CD4-positive, alpha-beta T cell treated with Interleukin-21 for 1 hour (primary cell): ENCODE measurements at regions not wholly inside any gene's neighbourhood (a gene's known extent, or its start where the extent isn't known, plus 50 kb on each side); places are given as distances from the start of the nearest gene placed in this dataset.
"Not testable (repeated sequence)": the region's sequence is repeated elsewhere in the genome, so short reads cannot be mapped to it uniquely, and the experiment has no call there.

Source experiments
- DNase-seq: peaks from one replicate; pipeline ENCODE4 v3.0.0-alpha.2; 2020

DNA sequence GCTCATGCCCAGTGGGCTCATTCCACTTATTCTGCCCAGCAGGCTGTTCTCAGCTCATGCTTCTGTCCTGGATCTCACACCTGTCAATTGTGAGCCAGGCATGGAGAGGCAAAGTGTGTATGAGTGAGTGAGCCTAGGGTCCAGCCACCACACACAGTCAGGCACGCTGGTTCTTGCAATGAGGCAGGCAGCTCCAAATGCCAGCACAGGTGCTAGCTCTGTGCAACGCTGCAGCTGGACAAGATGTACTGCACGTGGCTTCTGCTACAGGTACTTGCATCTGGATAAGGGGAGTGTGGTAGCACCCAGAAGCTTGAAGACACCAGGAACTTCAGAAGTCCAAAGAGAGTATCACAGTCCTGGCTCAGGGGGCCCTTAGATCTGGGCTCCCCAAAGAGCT, 1249.4 kb upstream of the IGFBP7 start:
- DNase-seq = no peak

DNA sequence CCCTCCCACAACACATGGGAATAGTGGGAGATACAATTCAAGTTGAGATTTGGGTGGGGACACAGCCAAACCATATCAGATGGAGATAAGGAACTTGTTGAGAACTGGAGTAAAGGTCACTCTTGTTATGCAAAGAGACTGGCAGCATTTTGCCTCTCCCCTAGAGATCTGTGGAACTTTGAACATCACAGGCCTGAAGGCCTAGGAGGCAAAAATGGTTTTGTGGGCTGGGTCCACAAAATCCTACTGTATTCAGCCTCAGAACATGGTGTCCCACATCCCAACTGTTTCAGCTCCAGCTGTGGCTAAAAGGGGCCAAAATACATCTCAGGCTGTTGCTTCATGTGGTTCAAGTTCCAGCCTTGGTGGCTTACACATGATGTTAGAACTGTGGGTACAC, 1247.8 kb upstream of the IGFBP7 start:
- DNase-seq = no peak

DNA sequence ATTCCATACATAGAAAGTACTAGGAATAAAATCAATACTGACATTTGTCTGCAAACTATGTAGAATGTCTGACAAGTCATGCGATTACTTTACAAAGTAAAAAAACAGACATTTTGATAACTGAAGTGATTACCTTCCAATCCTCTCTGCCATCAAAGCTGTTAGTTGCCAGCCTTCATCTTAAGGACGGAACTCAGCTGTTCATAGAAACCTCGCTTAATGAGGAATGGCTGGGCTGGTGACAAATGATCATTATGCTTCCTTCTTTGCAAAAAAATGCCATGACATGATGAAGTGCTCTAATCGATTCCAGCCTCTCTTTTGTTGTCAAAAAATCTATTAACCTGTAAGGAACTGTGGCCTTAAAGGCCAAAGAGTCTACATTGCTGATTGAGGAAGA, 1214.9 kb upstream of the IGFBP7 start:
- no peak for DNase-seq

DNA sequence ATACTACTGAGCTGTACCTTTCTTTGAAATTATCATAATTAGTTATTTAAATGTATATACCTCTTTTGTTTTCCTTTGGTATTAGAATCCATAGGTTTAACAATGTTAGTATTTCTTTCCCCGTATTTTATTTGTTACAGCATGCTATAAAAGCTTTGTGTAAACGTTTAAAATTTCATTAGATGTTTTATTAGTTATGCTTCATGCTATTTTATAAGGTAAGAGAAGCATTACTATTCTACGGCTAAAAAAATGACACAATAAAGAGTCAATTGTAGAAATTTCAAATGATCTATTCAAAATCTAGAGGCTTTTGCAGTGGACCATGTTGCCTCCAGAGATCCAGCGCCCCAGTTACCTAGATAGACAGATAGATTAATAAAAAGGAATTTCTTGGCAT, 1203.3 kb upstream of the IGFBP7 start:
- DNase-seq = no peak

DNA sequence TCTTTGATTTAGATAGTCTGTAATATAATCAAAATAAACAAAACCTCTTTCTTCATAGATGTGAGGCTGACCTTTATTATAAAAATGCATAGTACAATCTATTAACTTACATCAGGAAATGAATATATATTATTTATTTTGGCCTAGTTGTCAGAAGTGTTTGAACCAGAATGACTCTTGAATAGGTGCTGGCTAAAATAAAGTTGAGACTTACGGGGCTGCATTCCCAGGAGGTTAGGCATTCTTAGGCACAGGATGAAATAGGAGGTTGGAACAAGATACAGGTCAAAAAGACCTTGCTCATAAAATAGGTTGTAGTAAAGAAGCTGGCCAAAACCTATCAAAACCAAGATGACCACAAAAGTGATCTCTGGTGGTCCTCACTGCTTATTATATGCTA, 1193.3 kb upstream of the IGFBP7 start:
- DNase-seq = no peak

DNA sequence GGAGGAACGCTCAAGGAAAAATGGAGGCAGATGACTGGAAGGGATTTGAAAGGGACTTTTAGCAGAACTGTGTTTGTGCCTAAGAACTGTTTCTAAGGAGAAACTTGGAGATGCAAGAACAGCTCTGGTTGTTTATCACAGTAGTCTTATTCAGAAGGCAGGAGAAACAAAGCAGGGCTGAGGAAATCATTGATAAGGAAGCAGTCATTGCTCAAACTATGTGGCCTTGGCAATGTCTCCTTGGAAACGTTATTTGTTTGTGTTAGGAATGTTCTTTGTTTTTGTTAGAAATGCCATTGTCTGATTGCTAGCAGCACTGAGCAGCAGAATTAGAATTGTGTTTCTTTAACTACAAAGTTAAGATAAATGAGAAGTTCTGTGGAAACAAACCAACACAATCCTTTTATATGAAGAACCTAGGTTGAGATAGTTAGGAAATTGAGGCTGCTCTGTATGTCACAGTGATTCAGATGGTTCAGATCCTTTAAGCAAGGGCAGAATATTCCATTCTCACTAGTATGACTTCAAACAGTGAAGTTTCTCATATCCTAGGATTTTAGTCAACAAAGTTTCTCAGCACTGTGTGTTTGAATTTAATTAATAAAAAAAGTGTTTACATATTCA, 1191.3 kb upstream of the IGFBP7 start:
- DNase-seq = no peak

DNA sequence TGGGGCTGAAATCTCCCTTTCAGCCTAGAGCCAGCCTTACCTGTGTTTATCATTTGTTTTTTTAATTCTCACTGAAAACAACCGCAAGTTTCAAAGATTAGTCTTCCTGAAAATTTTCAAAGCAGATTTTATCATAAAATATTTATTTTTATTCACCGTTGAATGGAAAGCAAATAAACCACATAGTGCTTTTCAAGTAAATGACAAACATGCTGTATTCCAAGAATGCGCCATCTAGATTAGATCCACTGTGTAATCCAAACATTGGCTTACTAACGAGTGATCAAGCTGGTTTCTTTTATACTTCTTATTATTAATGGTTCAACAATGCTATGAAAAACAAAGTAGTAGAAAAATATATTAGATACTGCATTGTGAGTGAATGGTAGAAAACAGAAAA, 1176.2 kb upstream of the IGFBP7 start:
- DNase-seq = no peak

DNA sequence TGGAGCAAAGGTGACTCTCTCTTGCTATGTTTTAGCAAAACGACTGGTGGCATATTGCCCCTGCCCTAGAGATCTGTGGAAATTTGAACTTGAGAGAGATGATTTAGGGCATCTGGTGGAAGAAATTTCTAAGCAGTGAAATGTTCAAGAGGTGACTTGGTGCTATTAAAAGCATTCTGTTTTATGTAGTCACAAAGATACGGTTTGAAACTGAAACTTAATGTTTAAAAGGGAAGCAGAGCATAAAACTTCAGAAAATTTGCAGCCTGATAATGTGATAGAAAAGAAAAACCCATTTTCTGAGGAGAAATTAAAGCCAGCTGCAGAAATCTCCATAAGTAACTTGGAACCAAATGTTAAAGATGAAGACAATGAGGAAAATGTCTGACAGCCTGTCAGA, 1170.7 kb upstream of the IGFBP7 start:
- not testable (repeated sequence) for DNase-seq

DNA sequence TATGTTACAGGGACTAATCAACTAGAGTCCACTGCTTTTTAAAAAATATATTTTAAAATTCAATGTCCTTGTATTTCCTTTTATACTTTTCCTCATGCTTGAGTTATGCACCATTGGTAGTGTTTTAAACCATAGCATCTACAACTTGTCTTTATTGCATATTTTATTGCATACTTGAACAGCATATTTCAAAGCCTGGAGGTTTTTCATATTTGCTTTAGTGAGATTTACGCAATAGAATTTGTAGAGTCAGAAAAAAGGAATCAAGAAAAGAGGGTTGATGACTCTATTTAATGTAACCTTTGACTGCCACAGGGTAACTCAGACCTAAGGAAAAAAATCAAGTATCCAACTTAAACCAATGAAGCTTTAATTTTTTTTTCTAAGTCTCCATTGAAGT, 1165.7 kb upstream of the IGFBP7 start:
- DNase-seq = no peak

DNA sequence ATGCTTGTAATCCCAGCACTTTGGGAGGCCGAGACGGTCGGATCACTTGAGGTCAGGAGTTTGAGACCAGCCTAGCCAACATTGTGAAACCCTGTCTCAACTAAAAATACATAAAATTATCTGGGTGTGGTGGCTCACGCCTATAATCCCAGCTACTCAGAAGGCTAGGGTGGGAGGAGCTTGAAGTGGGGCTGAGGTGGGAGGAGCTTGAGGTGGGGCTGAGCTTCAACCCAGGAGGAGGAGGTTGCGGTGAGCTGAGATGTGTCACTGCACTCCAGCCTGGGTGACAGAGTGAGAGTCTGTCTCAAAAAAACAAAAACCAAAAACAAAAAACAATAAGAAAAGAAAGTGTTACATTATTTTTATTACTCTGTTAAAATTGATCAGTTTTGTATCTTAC, 1164.4 kb upstream of the IGFBP7 start:
- no peak for DNase-seq

DNA sequence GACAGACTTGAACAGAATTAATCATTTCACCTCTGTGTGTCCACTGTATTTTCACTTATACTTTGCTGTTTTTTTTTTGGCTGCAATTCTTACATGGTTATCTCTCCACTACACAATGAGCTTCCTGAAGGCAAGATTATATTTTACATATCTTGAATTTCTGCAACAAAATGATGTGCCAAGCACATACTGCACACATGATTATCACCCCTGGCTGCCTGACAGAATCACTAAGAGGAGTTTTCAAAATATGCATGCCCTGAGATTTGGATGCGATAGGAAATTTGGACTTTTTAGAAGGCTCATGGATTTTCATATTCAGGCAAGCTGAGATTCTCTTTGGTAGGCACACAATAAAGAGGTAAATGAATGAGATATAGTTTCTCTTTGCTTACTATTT, 1162.1 kb upstream of the IGFBP7 start:
- DNase-seq = no peak

DNA sequence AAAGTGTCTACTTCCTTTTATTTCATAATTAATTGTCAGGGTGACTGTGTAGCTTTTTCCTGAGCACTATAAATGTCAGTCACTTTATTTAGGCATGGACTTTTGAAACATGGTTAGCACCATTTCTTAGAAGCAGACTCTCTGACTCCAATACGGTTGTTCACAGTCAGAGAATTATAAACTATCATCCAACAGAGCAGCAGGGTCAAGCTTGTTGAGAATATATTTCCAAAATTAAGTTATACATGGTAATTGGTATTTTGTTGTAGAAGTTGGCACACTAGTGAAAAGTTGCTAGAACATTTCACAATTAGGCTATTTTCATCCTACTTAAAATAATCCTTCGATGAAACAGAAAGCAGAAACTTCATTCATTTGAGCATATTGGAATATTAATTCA, 1155.5 kb upstream of the IGFBP7 start:
- no peak for DNase-seq

DNA sequence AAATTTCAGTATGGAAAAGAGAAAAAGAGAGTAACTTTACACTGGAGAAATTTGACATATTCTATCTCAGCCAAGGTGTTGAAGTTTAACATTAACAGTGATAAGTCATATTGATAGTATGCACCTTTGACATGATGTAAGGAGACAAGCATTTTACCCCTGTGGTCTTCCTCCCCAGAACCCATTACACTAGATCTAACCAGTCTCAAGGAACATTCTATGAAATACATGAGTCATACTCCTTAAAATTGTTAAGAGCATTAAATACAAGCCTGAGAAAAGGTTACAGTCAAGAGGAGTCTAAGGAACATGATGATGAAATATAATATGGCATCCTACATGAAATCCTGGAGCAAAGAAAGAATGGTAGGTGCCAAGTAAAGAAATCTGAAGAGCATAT, 1151.3 kb upstream of the IGFBP7 start:
- DNase-seq = no peak

DNA sequence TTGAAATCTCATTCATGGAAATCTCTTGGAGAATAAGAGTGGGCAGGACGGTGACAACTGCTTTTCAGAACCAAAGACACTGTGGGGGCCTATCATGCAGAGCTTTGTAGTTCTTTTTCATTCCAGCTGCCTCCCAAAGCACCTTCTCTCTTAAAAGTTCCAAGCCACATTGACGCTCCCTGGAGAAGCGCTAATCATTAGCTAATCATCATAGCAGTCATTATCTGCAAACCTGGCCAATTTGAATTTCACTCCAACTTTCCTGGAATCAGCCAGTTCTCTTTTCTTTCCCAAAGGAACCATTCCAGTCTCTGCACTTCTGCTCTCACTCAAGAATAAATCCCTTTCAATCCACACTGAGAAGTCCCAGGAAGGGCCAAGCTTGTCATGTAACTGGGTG, 1144.1 kb upstream of the IGFBP7 start:
- no peak for DNase-seq

DNA sequence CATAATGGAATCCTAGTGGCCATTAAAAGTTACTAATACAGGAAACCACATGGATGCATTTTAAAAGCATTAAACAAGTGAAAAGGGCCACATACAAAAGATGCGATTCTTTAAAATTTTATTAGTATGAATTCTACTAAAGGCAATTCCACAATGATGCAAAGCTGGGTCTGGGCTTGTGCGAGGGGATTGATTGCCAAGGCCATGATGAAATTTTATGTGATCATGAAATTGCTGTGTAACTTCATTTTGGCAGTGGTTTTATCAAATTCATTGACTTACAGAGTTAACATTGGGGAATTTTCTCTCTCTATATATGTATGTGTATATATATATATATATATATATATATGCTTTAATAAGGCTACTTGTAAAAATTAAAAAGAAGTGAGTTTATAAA, 1142.5 kb upstream of the IGFBP7 start:
- no peak for DNase-seq

DNA sequence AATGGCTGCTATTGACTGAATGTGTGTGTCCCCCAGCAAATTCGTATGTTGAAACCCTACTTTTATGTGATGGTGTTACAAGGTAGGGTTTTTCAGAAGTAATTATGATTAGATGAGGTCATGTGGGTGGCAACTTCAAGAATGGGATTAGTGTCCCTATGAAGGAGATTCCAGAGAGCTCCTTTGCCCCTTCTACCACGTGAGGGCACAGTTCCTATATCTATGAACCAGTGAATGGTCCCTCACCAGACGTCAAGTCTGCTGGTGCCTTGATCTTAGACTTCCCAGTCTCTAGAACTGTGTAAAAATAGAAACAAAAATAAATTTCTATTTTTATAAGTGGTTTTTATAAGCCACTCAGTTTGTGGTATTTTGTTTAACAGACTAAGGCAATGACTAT, 1137.6 kb upstream of the IGFBP7 start:
- no peak for DNase-seq

DNA sequence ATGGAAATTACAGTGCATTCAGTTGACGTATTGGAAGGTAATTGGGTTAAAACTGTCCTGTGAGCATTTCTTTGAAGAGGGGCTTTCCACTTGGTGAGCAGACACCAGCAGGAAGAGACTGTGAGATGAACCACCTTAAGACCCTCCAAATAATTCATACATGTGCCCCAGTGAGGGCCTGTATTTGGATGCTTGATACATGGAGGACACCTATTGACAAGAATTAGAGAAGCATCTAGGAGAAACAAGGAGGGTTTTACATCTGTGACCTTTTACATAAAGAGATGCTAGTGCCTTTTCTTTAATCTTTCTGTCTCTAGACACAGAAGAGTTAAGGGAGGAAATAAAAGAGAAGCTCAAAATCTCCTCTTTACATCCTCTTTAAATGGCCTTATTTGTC, 1115.3 kb upstream of the IGFBP7 start:
- no peak for DNase-seq

DNA sequence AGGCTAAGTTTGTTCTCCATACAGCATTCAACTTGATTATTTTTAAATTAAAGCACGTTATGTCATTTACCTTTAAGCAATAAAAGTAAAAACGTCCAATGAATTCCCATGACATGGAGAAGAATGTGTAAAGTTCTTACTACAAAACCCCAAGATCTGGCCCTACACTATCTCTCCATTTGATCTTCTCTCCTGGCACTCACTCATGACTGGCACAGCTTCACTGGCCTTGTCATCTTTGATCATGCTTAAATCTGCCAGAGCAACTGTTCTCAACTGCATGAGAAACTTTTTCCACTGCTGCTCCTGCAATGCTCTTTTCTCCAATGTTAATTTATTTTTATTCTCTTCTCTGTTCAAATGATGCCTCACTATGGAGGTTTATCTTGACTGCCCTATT, 1109.0 kb upstream of the IGFBP7 start:
- no peak for DNase-seq

DNA sequence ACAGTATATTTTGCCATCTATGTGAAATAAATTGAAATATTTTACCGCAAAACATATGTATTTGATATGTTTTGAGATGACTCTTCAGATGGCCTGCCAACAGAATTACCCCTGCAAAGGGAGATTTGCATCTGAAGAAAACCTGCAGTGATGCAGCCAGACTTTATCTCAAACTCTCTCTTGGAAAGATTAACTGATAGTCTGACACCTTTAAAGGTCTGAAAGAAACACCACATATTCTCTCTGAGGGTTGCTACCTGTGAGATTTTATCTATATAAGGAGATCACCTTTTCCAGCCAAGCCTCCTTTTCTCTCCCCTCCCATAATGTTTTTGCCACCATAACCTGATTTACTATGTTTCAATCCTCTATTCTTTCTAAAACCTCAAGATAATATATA, 1106.3 kb upstream of the IGFBP7 start:
- no peak for DNase-seq

DNA sequence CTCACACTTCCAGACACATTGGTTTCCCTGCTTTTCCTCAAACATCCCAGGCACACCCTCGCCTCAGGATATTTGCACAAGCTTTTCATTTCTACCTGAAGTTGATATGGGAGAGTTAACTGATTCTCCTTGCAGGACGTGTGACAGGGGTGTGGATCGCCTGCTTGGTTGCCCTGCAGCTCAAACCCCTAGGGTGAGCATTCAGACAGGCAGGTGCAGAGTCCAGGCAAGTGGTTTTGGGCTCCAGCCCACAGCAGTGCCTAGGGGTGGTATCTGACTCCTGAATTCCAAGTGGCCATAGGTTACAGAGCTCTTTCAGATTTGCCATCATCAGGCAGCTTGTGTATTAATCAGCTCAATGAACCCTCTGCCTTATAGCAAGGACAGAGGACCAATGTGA, 1104.2 kb upstream of the IGFBP7 start:
- no peak for DNase-seq

DNA sequence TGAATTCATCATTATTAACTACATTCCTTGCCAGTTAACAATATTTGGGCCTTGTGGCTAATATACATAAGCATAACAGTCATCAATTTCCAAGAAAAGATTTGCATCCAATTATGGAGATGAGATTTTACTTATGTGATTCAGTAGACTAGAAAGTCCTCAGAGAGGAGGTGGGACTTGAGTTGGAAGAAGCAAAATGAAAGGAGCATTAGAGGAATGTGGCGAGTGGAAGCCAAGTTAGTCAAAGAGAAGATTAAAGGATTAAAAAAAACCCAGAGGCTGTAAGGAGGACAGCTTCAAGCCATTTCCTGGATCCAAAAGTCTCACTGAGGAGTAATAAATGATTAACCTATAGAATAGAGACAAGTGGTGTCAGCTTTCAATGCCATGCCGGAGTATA, 1099.4 kb upstream of the IGFBP7 start:
- no peak for DNase-seq

DNA sequence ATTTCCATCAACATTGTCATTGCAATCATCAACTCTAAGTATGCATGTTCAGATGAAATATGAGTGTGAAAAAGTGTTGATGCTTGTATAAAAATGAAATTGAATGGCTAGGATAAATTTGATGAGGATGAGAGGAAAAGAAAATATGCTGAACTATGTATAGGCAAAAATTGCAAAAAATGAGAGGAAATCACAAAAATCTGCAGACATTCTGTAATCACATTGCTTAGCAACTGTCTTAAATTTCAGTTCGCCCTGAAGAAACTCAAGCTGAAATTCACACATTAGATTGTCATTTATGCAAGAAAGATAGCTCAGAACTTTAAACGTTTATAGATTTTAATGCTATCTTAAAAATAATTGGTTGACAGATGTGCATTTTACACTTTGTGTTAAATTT, 1098.8 kb upstream of the IGFBP7 start:
- no peak for DNase-seq

DNA sequence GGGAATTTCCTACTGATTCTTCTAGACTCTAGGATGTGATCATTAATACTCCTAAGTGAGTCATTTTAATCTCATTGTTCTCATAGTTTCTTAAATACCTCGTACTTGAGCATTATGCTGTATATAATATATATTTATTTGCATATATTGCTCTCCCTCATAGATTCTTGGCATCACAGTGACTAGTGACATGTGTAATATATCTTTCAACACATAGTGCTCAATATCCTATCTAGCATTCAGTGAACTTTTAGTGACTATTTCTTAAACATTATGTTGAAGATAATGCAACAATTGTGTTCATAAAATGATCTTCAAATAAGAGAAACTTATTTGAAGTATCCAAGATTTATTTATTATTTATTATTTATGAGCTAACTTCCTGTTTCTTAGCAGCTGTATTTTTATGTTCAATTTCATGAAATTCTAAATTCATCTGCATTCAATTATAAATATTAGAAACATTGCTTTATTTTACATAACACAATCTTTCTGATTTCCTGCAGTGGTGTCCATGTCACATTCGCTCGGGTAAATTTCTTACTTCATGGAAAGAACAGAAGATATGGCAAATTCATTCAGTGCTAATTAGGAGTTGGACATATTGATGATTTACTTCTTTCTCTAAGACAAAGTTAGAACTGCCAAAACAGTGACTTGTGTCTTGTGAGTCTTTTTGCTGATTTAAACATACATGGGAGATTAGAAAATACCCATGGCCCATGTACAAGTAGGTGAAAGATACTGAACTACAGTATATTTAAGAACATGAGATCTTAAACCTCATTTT, 1095.5 kb upstream of the IGFBP7 start:
- DNase-seq = no peak

DNA sequence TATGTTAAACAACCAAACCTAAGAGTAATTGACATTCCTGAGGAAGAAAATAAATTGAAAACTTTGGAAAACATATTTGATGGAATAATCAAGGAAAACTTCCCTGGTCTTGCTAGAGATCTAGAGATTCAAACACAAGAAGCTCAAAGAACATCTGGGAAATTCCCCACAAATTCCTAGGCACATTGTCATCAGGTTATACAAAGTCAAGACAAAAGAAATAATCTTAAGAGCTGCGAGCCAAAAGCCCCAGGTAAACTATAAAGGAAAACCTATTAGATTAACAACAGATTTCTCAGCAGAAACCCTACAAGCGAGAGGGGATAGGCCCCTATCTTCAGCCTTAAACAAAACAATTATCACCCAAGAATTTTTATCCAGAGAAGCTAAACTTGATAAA, 1082.0 kb upstream of the IGFBP7 start:
- no peak for DNase-seq

DNA sequence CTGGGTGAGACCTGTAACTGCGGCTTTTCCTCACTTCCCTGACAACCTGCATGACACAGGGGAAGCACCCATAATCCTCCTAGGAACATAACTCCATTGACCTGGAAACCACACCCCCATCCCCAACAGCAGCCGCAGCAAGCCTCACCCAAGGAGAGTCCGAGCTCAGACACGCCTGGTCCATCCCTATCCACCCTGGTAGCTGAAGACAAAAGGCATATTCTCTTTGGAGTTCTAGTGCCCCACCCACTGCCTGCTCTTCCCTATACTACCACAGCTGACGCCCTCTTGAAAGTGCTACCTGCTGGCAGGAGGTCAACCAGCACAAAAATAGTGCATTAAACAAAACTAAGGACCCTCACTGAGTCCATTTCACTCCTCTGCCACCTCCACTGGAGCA, 1080.9 kb upstream of the IGFBP7 start:
- no peak for DNase-seq
